ENCODE measurements at regions not wholly inside any gene's neighbourhood (a gene's known extent, or its start where the extent isn't known, plus 50 kb on each side); places are given as distances from the start of the nearest gene placed in this dataset.

DNA sequence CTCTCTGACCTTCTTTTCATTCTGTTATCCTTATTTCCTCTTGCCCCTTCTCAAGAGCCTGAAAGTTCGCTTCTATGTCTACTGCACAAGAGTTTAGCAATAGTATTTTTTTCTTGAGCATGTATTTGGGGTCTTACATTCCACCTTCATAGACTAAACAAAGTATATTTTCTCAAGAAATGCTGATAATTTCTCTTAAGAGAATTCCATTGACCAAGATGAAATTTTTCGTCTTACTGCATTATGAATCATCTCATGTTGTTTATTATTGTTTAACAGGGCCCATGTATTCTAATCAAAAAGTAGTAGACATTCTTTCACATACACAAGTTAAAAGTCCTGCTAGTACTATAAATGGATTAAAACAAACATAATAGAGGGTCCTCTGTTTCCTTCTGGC lies 219.3 kb downstream of the C12orf50 start:
- no peak for TF ChIP-seq CTCF (IDR thresholded peaks at IDR 0.05; ENCODE audit: extremely low read depth, missing control alignments)
- no peak for DNase-seq (ENCODE audit: low spot score)

DNA sequence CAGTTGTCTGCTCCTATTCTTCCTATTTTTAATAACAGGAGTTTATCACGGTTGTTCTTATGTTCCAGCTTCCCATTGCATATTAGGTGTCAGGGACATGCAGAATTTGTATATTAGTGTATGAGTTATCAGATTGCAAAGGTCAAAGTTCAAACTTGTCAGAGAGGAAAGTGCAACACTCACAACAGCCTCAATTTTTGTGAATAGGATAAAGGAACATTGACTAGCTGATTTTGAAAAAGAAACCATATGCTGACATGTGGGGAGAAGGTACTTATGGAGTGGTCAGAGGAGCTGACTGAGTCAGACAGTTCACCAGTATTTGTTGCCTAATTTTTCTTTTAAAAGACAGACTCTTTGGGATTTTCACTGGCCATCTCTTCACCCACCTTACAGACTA lies 222.1 kb downstream of the C12orf50 start:
- no peak for TF ChIP-seq CTCF (IDR thresholded peaks at IDR 0.05; ENCODE audit: extremely low read depth, missing control alignments)
- DNase-seq (ENCODE audit: low spot score): no peak

DNA sequence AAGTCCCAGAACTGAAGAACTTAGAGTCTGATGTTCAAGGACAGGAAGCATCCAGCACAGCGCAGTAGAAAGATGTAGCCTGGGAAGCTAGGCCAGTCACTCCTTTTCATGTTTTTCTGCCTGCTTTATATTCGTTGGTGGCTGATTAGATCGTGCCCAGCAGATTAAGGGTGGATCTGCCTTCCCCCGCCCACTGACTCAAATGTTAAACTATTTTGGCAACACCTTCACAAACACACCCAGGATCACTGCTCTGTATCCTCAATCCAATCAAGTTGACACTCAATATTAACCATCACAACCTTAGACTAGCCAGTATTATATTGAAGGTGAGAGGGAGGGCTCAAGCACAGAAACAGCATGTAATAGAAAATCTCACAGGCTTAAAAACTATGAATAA lies 222.9 kb downstream of the C12orf50 start:
- DNase-seq (ENCODE audit: low spot score): no peak
- TF ChIP-seq CTCF (IDR thresholded peaks at IDR 0.05; ENCODE audit: extremely low read depth, missing control alignments): no peak

GRCh38 chr12:87804386-87804785 lies 224.8 kb downstream of the C12orf50 start:
- DNase-seq (ENCODE audit: low spot score): no peak
- no peak for TF ChIP-seq CTCF (IDR thresholded peaks at IDR 0.05; ENCODE audit: extremely low read depth, missing control alignments)

DNA sequence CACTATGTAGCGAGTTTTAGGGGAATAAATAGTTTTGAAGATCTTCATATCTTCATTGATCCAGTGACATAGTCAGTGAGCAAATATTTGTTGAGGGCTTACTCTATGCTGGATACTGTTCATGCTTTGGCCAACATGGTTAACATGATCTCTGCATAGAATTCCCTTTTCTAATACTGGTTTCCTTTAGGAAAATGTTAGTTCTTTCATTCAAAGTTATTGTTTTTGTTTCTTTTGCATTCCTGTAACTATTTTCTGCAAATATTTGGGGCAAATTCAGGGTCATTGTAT lies 226.5 kb downstream of the C12orf50 start:
- TF ChIP-seq CTCF (IDR thresholded peaks at IDR 0.05; ENCODE audit: extremely low read depth, missing control alignments): no peak
- DNase-seq (ENCODE audit: low spot score): no peak

DNA sequence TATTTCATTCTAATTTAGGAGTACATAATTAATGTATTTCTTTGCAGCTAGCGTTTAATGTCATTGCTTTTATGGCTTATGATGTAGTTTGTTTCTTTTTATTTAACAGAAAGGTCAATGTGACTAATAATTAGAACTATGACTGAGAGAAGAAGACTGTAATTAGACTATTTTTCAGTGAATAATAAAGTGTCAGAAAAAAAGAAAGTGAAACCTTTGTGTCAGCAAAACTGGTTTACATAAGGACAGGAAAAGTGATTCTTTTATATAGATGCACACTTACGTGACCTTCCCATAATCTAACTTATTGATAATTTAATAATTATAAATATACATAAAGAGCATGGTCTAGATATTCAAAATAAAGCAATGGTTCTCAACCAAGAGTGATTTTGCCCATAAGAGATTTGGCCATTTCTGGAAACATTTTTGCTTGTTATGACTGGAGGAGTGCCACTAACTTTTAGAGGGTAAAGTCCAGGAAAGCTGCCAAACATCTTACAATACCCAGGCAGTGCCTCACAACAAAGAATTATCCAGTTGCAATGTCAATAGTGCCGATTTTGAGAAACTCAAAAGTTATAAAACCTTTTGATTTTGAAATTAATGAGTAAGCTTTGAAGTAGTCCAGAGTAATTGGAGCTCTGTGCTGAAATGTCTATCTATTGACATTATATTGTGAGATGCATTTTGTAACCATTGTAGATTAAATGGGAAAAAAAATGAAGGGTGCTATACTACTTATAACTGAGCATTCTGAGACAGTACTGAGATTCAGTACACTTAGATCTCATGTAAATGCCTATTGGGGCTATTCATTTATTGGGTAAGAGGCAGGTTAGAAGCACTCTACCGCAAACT lies 227.1 kb downstream of the C12orf50 start:
- TF ChIP-seq CTCF (IDR thresholded peaks at IDR 0.05; ENCODE audit: extremely low read depth, missing control alignments): no peak
- DNase-seq (ENCODE audit: low spot score): no peak

DNA sequence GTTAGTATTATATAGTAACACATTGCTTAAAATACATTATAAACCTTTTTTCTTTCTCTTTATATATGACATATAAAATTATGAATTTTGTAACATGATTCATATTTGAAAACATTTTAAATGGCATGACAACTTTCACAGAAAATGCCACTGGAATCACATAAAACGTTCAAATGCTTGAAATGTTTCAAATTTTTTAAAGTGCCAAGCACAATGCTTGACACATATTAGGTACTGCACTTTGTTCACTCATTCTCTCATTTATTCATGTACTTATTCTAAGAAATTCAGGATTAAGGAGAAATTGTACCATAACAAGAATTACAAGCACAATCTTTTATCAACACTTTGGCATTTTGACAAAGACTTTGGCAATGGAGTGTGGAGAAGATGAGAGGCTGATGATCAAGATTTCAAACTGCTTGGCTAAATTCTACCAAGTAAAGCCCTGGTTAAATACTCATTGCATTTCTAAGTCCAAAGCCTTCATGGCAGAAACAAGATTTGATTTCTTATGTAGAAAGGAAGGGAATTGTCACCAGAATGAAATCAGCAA lies 232.2 kb downstream of the C12orf50 start:
- TF ChIP-seq CTCF (IDR thresholded peaks at IDR 0.05; ENCODE audit: extremely low read depth, missing control alignments): no peak
- no peak for DNase-seq (ENCODE audit: low spot score)

Measured in GM20000 (cell line).